DOHH2 (cell line): ENCODE measurements at regions not wholly inside any gene's neighbourhood (a gene's known extent, or its start where the extent isn't known, plus 50 kb on each side); places are given as distances from the start of the nearest gene placed in this dataset.
A peak's percentile ranks its signal among the peaks of the same experiment; 100 is the strongest.

Experiments
- H3F3A ChIP-seq: fragments of 200-600 bp; sonication (generic), shearing (Covaris generic); 2 replicates; pipeline ENCODE4 v1.6.0; 2016; ENCODE audit warnings: antibody characterized with exemption, mild to moderate bottlenecking; ENCODE audit not compliant: control insufficient read depth, insufficient read depth
- H3K27ac ChIP-seq: fragments of 200-600 bp; sonication (generic); 2 replicates; pipeline ENCODE4 v1.5.1; 2014; ENCODE audit warnings: low read depth, mild to moderate bottlenecking, low read length, moderate library complexity
- H3K27me3 ChIP-seq: fragments of 200-600 bp; sonication (generic); 2 replicates; pipeline ENCODE4 v1.6.1; 2014; ENCODE audit warnings: mild to moderate bottlenecking, low read length, mixed read lengths; ENCODE audit not compliant: control insufficient read depth
- H3K36me3 ChIP-seq: fragments of 200-600 bp; sonication (generic); 2 replicates; pipeline ENCODE4 v1.6.1; 2014; ENCODE audit warnings: mild to moderate bottlenecking, low read length, moderate library complexity, mixed read lengths; ENCODE audit not compliant: control insufficient read depth
- H3K4me1 ChIP-seq: fragments of 200-600 bp; sonication (generic); 2 replicates; pipeline ENCODE4 v1.6.1; 2014; ENCODE audit warnings: mild to moderate bottlenecking, low read length, mixed read lengths; ENCODE audit not compliant: control insufficient read depth
- H3K4me2 ChIP-seq: fragments of 200-600 bp; sonication (generic); 2 replicates; pipeline ENCODE4 v1.6.0; 2014; ENCODE audit warnings: mild to moderate bottlenecking, low read length, moderate library complexity
- H3K4me3 ChIP-seq: fragments of 200-600 bp; sonication (generic); 2 replicates; pipeline ENCODE4 v1.5.1; 2014; ENCODE audit warnings: mild to moderate bottlenecking, low read length, mixed read lengths
- H3K79me2 ChIP-seq: fragments of 200-600 bp; sonication (generic); 2 replicates; pipeline ENCODE4 v1.6.1; 2014; ENCODE audit warnings: mild to moderate bottlenecking, low read length, mixed read lengths; ENCODE audit not compliant: control insufficient read depth
- H3K9me2 ChIP-seq: fragments of 200-600 bp; sonication (generic); replicated peaks from 2 replicates; pipeline ENCODE4 v1.6.1; 2014; ENCODE audit warnings: mild to moderate bottlenecking, low read length, mixed read lengths; ENCODE audit not compliant: control insufficient read depth
- H3K9me3 ChIP-seq: fragments of 200-600 bp; sonication (generic); 2 replicates; pipeline ENCODE4 v1.6.1; 2014; ENCODE audit warnings: antibody characterized with exemption, low read length, mixed read lengths; ENCODE audit not compliant: control insufficient read depth, insufficient read depth
- H4K20me1 ChIP-seq: fragments of 200-600 bp; sonication (generic); 2 replicates; pipeline ENCODE4 v1.6.0; 2014; ENCODE audit warnings: low read depth, mild to moderate bottlenecking, antibody characterized with exemption, low read length, moderate library complexity; ENCODE audit not compliant: control insufficient read depth, insufficient read depth
- CTCF ChIP-seq: fragments of 200-600 bp; sonication (generic); IDR thresholded peaks from one replicate; pipeline ENCODE4 v1.5.1; 2014; ENCODE audit warnings: antibody characterized with exemption, mild to moderate bottlenecking, low read depth, low read length; ENCODE audit not compliant: poor library complexity, severe bottlenecking
- EZH2phosphoT487 ChIP-seq: fragments of 200-600 bp; sonication (generic); IDR thresholded peaks from 2 replicates; pipeline ENCODE4 v1.6.1; 2017; ENCODE audit warnings: borderline replicate concordance, mild to moderate bottlenecking, antibody characterized with exemption, low read length, moderate library complexity, mixed read lengths

- Histone ChIP-seq H3K27ac (peak overlapping the region; percentile 84), H3F3A (peaks cover 10% of the 10 kb centered on the region), H3K4me3 (peak overlapping the region; percentile 26), H4K20me1 (no peaks in the 10 kb centered on the region), H3K4me2 (peak overlapping the region; percentile 38), H3K27me3 (no peaks in the 10 kb centered on the region), H3K4me1 (peaks cover 69% of the 10 kb centered on the region), H3K36me3 (peaks cover 6% of the 10 kb centered on the region; the same call in 1 of the 2 replicates), H3K79me2 (no peaks in the 10 kb centered on the region), H3K9me3 (0 out of 2 replicates have a peak, but pooled peaks cover 3% of the 10 kb centered on the region), H3K9me2 (no peaks in the 10 kb centered on the region)
- TF ChIP-seq CTCF = no peak
- TF ChIP-seq EZH2phosphoT487 = no peak
Observed at GRCh38 chr12:82605115-82605514, 81.6 kb upstream of the TMTC2 start.

GRCh38 chr12:82608706-82609105 is 78.0 kb upstream of the TMTC2 start:
- TF ChIP-seq CTCF (no peak), EZH2phosphoT487 (no peak)
- H3K9me3 ChIP-seq = no peaks in the 10 kb centered on the region
- H3K27ac ChIP-seq = no peak overlapping the region
- H3K36me3 ChIP-seq = no peaks in the 10 kb centered on the region
- H3K27me3 ChIP-seq = no peaks in the 10 kb centered on the region
- H3K9me2 ChIP-seq = no peaks in the 10 kb centered on the region
- H3F3A ChIP-seq = peaks cover 4% of the 10 kb centered on the region; the same call in 1 of the 2 replicates
- H4K20me1 ChIP-seq = no peaks in the 10 kb centered on the region
- peaks cover 33% of the 10 kb centered on the region for H3K4me1 ChIP-seq
- H3K79me2 ChIP-seq = no peaks in the 10 kb centered on the region
- no peak overlapping the region for H3K4me3 ChIP-seq
- H3K4me2 ChIP-seq = no peak overlapping the region

GRCh38 chr12:82609234-82609914 is 77.3 kb upstream of the TMTC2 start:
- H3K27me3 ChIP-seq = no peaks in the 10 kb centered on the region
- no peaks in the 10 kb centered on the region for H3K79me2 ChIP-seq
- no peaks in the 10 kb centered on the region for H3K36me3 ChIP-seq
- no peak overlapping the region for H3K4me3 ChIP-seq
- H3K9me2 ChIP-seq = no peaks in the 10 kb centered on the region
- no peak overlapping the region for H3K4me2 ChIP-seq
- H3K9me3 ChIP-seq = no peaks in the 10 kb centered on the region
- H3F3A ChIP-seq = no peaks in the 10 kb centered on the region; the same call in 1 of the 2 replicates
- H3K4me1 ChIP-seq = peaks cover 27% of the 10 kb centered on the region
- no peak overlapping the region for H3K27ac ChIP-seq
- TF ChIP-seq CTCF (no peak), EZH2phosphoT487 (no peak)
- no peaks in the 10 kb centered on the region for H4K20me1 ChIP-seq
